T-cell (primary cell): ENCODE measurements at regions not wholly inside any gene's neighbourhood (a gene's known extent, or its start where the extent isn't known, plus 50 kb on each side); places are given as distances from the start of the nearest gene placed in this dataset.
"Not testable (repeated sequence)": the region's sequence is repeated elsewhere in the genome, so short reads cannot be mapped to it uniquely, and the experiment has no call there.

Experiments
- ATAC-seq, 4 experiments: fragments of 200-7000 bp in 3 of 4; fragments of 150-1000 bp in 1 of 4; cut with Tn5 transposase; replicated peaks in 1 of 4; 1 replicate in 3 of 4; 2 replicates in 1 of 4; pipeline ENCODE4 v1.10.0; 2021; ENCODE audit warnings: moderate library complexity in 3 of 4, mild to moderate bottlenecking in 2 of 4, moderate number of reproducible peaks in 1 of 4
- CTCF ChIA-PET, 2 donors: fragments of 300-600 bp; sonication (Branson Sonifier 250); formaldehyde crosslinking; loops; one replicate each; lab custom pipeline; 2022; ENCODE audit warnings: antibody characterized with exemption in 2 of 2; lab: Charles Lee
- POLR2A ChIA-PET, 2 donors: fragments of 300-600 bp; sonication (Branson Sonifier 250); formaldehyde crosslinking; loops; one replicate each; lab custom pipeline; 2022; ENCODE audit warnings: antibody characterized with exemption in 2 of 2; lab: Charles Lee
- DNase-seq, 35 experiments: peaks; one replicate each; pipeline versions ENCODE4 v3.0.0 to v3.0.0-alpha.2; 2013 to 2023
- H3K27ac ChIP-seq: one replicate; pipeline ENCODE4 v1.5.1; 2013; ENCODE audit warnings: low read length
- H3K27me3 ChIP-seq, 2 experiments: replicated peaks in 1 of 2; 1 replicate in 1 of 2; 2 replicates in 1 of 2; pipeline versions ENCODE4 v1.6.1 to v1.7.0; 2013; ENCODE audit warnings: low read length in 1 of 2, mixed read lengths in 1 of 2; ENCODE audit not compliant: control insufficient read depth in 2 of 2, insufficient read depth in 2 of 2; ENCODE audit errors: extremely low read depth in 1 of 2
- H3K36me3 ChIP-seq, 2 donors: 1 replicate in 1 of 2; 2 replicates in 1 of 2; pipeline versions ENCODE4 v1.6.1 to v1.7.0; 2013; ENCODE audit warnings: low read length in 1 of 2; ENCODE audit not compliant: control insufficient read depth in 2 of 2, insufficient read depth in 1 of 2; ENCODE audit errors: extremely low read depth in 1 of 2
- H3K4me1 ChIP-seq, 2 experiments: 1 replicate in 1 of 2; 2 replicates in 1 of 2; pipeline versions ENCODE4 v1.6.1 to v1.7.0; 2013; ENCODE audit warnings: low read length in 2 of 2, mixed read lengths in 1 of 2; ENCODE audit not compliant: insufficient read depth in 2 of 2, control insufficient read depth in 1 of 2; ENCODE audit errors: extremely low read depth in 1 of 2
- H3K4me3 ChIP-seq, 2 donors: 1 replicate in 1 of 2; 2 replicates in 1 of 2; pipeline versions ENCODE4 v1.5.1 to v1.7.0; 2013; ENCODE audit warnings: mild to moderate bottlenecking in 2 of 2, low read length in 1 of 2, moderate library complexity in 1 of 2; ENCODE audit not compliant: control insufficient read depth in 1 of 2; ENCODE audit errors: extremely low read depth in 1 of 2
- H3K9me3 ChIP-seq: 2 replicates; pipeline ENCODE4 v1.7.0; 2013
- H3K27ac Mint-ChIP-seq, 2 donors: one replicate each; pipeline ENCODE4 v1.8.0; 2020 to 2021; ENCODE audit warnings: mild to moderate bottlenecking in 2 of 2, mixed read lengths in 2 of 2
- H3K27me3 Mint-ChIP-seq, 2 donors: one replicate each; pipeline ENCODE4 v1.8.0; 2021 to 2022; ENCODE audit warnings: mixed read lengths in 2 of 2
- H3K36me3 Mint-ChIP-seq: one replicate; pipeline ENCODE4 v1.8.0; 2021; ENCODE audit warnings: mixed read lengths
- H3K4me1 Mint-ChIP-seq, 3 donors: one replicate each; pipeline ENCODE4 v1.8.0; 2020 to 2022; ENCODE audit warnings: mixed read lengths in 3 of 3, mild to moderate bottlenecking in 1 of 3
- H3K4me3 Mint-ChIP-seq, 3 donors: one replicate each; pipeline ENCODE4 v1.8.0; 2020 to 2022; ENCODE audit warnings: mild to moderate bottlenecking in 3 of 3, mixed read lengths in 3 of 3, moderate library complexity in 3 of 3
- H3K9me3 Mint-ChIP-seq, 3 donors: one replicate each; pipeline ENCODE4 v1.8.0; 2020 to 2022; ENCODE audit warnings: mixed read lengths in 3 of 3
- WGBS: methylation state at CpG from one replicate; pipeline ENCODE4 v1.1.5; 2013; ENCODE audit warnings: missing lambda C conversion rate; ENCODE audit not compliant: insufficient coverage; 5-methylcytosine and 5-hydroxymethylcytosine counted together

DNA sequence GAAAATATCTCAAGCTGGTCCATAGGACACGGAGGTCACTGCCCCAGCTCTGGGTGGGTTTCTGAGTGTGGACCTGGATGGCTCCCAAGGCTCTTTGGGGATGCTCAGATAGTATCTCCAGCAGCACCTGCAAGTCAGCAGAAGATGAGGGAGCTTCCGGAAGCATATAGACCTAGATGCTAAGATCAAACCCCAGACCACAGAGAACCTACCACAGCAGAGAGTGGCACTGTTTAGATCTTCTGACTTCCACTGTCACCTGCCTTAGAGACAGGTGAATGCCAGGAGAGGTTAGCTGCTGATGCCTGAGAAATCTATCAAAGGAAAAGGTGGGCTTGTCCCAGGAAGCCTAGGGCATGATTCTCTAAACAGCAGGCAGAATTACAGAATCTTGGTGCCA lies 105.7 kb upstream of the TRPM1 start:
- H3K4me1 Mint-ChIP-seq = peaks cover 29 to 43% (median 36%) of the 10 kb centered on the region in 3 donors
- ATAC-seq (peak; percentile 96 to 98 (median 97)), DNase-seq (peak in 25 of 35 experiments; percentile 13 to 73 (median 29))
- H3K27me3 ChIP-seq = no peaks in the 10 kb centered on the region
- POLR2A ChIA-PET = interaction anchor here in 1 of 2 donors (0.8 kb wide), 1 partner anchor 146 kb away, joined by 3 read pairs; no protein-coding TSS in a partner anchor
- H3K27ac Mint-ChIP-seq = peak overlapping the region; percentile 84 to 87
- no peaks in the 10 kb centered on the region for H3K27me3 Mint-ChIP-seq
- no peaks in the 10 kb centered on the region for H3K9me3 Mint-ChIP-seq
- peak overlapping the region; percentile 42 for H3K27ac ChIP-seq
- H3K4me1 ChIP-seq = peaks cover 19 to 36% of the 10 kb centered on the region in 2 experiments
- H3K9me3 ChIP-seq = no peaks in the 10 kb centered on the region
- peak overlapping the region in 1 of 3 donors; percentile 27 for H3K4me3 Mint-ChIP-seq
- H3K36me3 Mint-ChIP-seq = no peaks in the 10 kb centered on the region
- H3K4me3 ChIP-seq = no peak overlapping the region
- no peaks in the 10 kb centered on the region for H3K36me3 ChIP-seq
- WGBS = no CpG with 5 or more reads among the region's 2 CpGs
- CTCF ChIA-PET = interaction anchor here (0.8 to 1.0 kb wide), 2 partner anchors 9 to 281 kb away, joined by 3 read pairs; no protein-coding TSS in a partner anchor

DNA sequence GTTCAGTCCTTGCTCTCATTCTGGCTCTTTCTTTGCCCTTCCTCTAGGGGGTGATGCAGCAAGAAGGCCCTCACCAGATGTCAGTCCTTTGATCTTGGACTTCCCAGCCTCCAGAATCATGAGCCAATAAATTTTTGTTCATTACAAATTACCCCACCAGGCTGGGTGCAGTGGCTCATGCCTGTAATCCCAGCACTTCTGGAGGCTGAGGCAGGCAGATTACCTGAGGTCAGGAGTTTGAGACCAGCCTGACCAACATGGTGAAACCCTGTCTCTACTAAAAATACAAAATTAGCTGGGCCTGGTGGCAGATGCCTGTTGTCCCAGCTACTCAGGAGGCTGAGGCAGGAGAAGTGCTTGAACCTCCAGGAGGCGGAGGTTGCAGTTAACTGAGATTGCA lies 106.3 kb upstream of the TRPM1 start:
- H3K36me3 ChIP-seq, ATAC-seq, H3K4me3 ChIP-seq, POLR2A ChIA-PET, H3K9me3 Mint-ChIP-seq, DNase-seq, H3K27me3 Mint-ChIP-seq, H3K36me3 Mint-ChIP-seq, H3K9me3 ChIP-seq, H3K27me3 ChIP-seq: not testable (repeated sequence)
- peaks cover 25 to 37% (median 31%) of the 10 kb centered on the region in 3 donors for H3K4me1 Mint-ChIP-seq
- peak overlapping the region; percentile 84 to 87 for H3K27ac Mint-ChIP-seq
- CTCF ChIA-PET = interaction anchor here (0.8 to 1.0 kb wide), 2 partner anchors 10 to 281 kb away, joined by 3 read pairs; no protein-coding TSS in a partner anchor
- WGBS = no CpG with 5 or more reads among the region's 1 CpG
- peaks cover 15 to 30% of the 10 kb centered on the region in 2 experiments for H3K4me1 ChIP-seq
- peak overlapping the region in 1 of 3 donors; percentile 27 for H3K4me3 Mint-ChIP-seq
- peak overlapping the region; percentile 42 for H3K27ac ChIP-seq

- no CpG with 5 or more reads among the region's 3 CpGs for WGBS
- ChIA-PET CTCF (no interaction called here), POLR2A (no interaction called here)
- H3K4me1 Mint-ChIP-seq = peaks cover 16 to 29% (median 21%) of the 10 kb centered on the region in 3 donors
- no peaks in the 10 kb centered on the region for H3K9me3 ChIP-seq
- DNase-seq (no peak), ATAC-seq (no peak)
- no peaks in the 10 kb centered on the region for H3K27me3 Mint-ChIP-seq
- H3K27ac ChIP-seq = no peak overlapping the region
- H3K4me3 Mint-ChIP-seq = no peak overlapping the region
- no peaks in the 10 kb centered on the region for H3K36me3 ChIP-seq
- H3K4me3 ChIP-seq = no peak overlapping the region
- peaks cover 11 to 22% of the 10 kb centered on the region in 2 experiments for H3K4me1 ChIP-seq
- H3K27me3 ChIP-seq = no peaks in the 10 kb centered on the region
- H3K36me3 Mint-ChIP-seq = no peaks in the 10 kb centered on the region
- H3K27ac Mint-ChIP-seq = peak overlapping the region; percentile 43 to 58
- no peaks in the 10 kb centered on the region for H3K9me3 Mint-ChIP-seq
Observed at GRCh38 chr15:31208817-31209216, 107.3 kb upstream of the TRPM1 start.

DNA sequence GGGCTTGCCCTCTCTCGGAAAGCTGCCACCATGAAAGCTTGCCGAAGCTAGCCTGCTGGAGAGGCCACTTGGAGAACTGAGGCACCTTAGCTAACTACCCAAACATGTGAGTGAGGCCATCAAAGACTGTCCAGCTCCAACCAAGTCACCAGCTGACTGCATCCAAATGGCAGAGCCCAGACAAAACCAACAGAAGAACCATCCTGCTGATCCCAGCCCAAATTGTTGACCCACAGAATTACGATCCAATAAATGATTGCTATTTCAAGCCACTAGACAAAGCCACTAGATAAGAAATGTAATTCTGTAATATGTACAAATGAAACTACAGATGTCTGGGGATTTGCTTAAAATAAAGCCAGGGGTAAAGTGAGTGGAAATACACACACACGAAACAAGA lies 109.8 kb upstream of the TRPM1 start:
- Mint-ChIP-seq H3K4me1 (peaks cover 22 to 40% (median 27%) of the 10 kb centered on the region in 3 donors), H3K9me3 (no peaks in the 10 kb centered on the region), H3K36me3 (no peaks in the 10 kb centered on the region), H3K27ac (peak overlapping the region in 1 of 2 donors; percentile 31), H3K4me3 (no peak overlapping the region), H3K27me3 (no peaks in the 10 kb centered on the region)
- H3K36me3 ChIP-seq = no peaks in the 10 kb centered on the region
- no peaks in the 10 kb centered on the region for H3K27me3 ChIP-seq
- H3K27ac ChIP-seq = no peak overlapping the region
- 96% methylated on average over 3 of the region's 4 CpGs for WGBS
- peaks cover 20 to 38% of the 10 kb centered on the region in 2 experiments for H3K4me1 ChIP-seq
- no peak for ATAC-seq
- no peak overlapping the region for H3K4me3 ChIP-seq
- CTCF ChIA-PET = no interaction called here
- no peaks in the 10 kb centered on the region for H3K9me3 ChIP-seq
- POLR2A ChIA-PET = no interaction called here
- DNase-seq = no peak

DNA sequence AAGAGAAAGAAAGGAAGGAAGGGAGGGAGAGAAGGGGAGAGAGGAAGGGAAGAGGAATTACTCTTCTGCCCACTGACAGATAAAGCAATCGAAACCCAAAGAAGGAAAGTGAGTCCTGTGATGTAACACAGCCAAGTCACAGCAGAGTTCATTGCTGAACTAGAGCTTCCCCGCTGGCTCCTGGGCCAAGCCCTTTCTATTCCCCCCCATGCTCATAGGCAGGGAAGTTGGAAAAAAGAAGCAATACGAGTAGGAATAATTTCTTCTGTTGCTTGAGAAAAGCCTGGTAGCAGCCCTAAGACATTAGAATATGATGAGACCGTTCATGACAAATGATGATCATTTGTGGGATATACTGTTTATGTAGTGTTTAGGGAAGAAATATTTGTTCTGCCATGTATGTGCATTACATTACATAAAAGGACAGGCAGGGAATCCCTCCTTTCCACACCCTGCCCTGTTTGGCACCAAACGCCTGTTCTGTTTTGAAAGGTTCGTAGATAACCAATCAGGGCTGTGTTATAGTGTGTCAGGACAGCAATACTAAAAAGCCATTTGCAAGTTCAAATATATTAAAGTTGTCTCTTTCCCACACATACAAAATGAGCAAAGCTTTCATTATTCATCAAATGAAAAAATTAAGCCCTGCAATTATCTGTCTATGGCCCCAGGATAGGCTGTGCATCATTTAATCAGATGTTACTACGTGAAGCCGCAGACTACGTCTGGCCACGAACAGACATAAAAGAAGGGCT lies 111.0 kb upstream of the TRPM1 start:
- no peaks in the 10 kb centered on the region for H3K27me3 Mint-ChIP-seq
- Histone ChIP-seq H3K4me3 (no peak overlapping the region), H3K9me3 (no peaks in the 10 kb centered on the region), H3K36me3 (no peaks in the 10 kb centered on the region), H3K27ac (no peak overlapping the region), H3K4me1 (peaks cover 19 to 33% of the 10 kb centered on the region in 2 experiments), H3K27me3 (no peaks in the 10 kb centered on the region)
- DNase-seq (no peak), ATAC-seq (no peak)
- ChIA-PET CTCF (interaction anchor here in 1 of 2 donors (0.8 to 1.2 kb wide), 2 partner anchors 269 to 276 kb away, joined by 4 to 5 read pairs; no protein-coding TSS in a partner anchor), POLR2A (no interaction called here)
- no peaks in the 10 kb centered on the region for H3K9me3 Mint-ChIP-seq
- no peaks in the 10 kb centered on the region for H3K36me3 Mint-ChIP-seq
- H3K4me3 Mint-ChIP-seq = no peak overlapping the region
- no peak overlapping the region for H3K27ac Mint-ChIP-seq
- 90% methylated on average over 2 of the region's 10 CpGs for WGBS
- peaks cover 24 to 39% (median 25%) of the 10 kb centered on the region in 3 donors for H3K4me1 Mint-ChIP-seq

DNA sequence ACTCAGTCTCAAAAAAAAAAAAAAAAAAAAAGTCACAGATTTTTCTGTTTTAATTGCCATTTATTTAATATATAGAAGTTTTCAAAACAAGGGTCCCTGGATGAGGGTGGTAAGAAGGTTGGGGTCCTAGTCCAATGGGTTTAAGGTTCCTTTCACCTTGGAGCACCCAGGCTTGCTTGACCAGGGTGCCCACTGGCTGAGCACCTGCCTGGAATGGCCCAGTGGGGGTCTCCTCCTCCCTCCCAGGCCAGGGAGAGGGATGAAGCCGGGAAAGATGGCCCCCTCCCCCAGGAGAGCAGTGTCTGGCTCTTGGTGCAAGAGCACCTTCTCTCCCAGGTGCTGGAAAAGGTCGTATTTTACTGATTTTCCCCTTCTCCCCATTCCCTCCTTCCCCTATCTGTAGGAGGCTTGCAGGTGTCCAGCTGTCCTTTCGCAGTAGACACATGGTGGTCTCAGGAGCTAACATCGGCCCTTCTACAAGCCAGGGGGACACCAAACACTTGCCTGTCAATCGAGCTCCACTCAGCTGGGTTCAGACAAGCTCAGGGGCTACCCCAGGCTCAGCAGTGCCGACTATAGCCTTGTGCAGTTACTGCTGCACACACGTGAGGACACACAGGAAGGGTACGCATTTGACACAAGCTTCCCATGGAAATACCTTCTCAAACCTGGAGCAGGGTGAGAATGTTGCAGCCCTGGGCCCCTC lies 112.3 kb upstream of the KLF13 start:
- no peaks in the 10 kb centered on the region for H3K27me3 Mint-ChIP-seq

More for the DNA sequence above, 112.3 kb upstream of the KLF13 start:
- H3K36me3 ChIP-seq = no peaks in the 10 kb centered on the region
- no peaks in the 10 kb centered on the region for H3K27me3 ChIP-seq
- H3K4me3 ChIP-seq = peak overlapping the region in 1 of 2 donors; percentile 1
- 69% methylated on average over 7 of the region's 8 CpGs for WGBS
- ATAC-seq (peak in 1 of 4 experiments; percentile 34), DNase-seq (peak in 11 of 35 experiments; percentile 12 to 46 (median 23))
- peaks cover 15 to 28% of the 10 kb centered on the region in 2 experiments for H3K4me1 ChIP-seq
- H3K36me3 Mint-ChIP-seq = no peaks in the 10 kb centered on the region
- H3K4me3 Mint-ChIP-seq = peak overlapping the region; percentile 57 to 84 (median 62)
- peaks cover 22 to 35% (median 34%) of the 10 kb centered on the region in 3 donors for H3K4me1 Mint-ChIP-seq
- ChIA-PET CTCF (interaction anchor here (0.6 to 1.8 kb wide), 5 partner anchors 14 to 274 kb away, joined by 3 to 8 read pairs (median 4); no protein-coding TSS in a partner anchor), POLR2A (no interaction called here)
- H3K27ac ChIP-seq = no peak overlapping the region
- H3K9me3 Mint-ChIP-seq = no peaks in the 10 kb centered on the region
- H3K27ac Mint-ChIP-seq = peak overlapping the region; percentile 81
- no peaks in the 10 kb centered on the region for H3K9me3 ChIP-seq
